HG02943 (cell line): ENCODE measurements at regions not wholly inside any gene's neighbourhood (a gene's known extent, or its start where the extent isn't known, plus 50 kb on each side); places are given as distances from the start of the nearest gene placed in this dataset.

ENCODE experiments used
- ATAC-seq: cut with Tn5 transposase; IDR thresholded peaks from one replicate; pipeline ENCODE4 v1.9.1; 2021; ENCODE audit warnings: mild to moderate bottlenecking, low read depth, moderate library complexity; ENCODE audit not compliant: unreplicated experiment

- no peak for ATAC-seq
Observed at GRCh38 chr16:87000001-87000400, 317.2 kb downstream of the C16orf95 start.

DNA sequence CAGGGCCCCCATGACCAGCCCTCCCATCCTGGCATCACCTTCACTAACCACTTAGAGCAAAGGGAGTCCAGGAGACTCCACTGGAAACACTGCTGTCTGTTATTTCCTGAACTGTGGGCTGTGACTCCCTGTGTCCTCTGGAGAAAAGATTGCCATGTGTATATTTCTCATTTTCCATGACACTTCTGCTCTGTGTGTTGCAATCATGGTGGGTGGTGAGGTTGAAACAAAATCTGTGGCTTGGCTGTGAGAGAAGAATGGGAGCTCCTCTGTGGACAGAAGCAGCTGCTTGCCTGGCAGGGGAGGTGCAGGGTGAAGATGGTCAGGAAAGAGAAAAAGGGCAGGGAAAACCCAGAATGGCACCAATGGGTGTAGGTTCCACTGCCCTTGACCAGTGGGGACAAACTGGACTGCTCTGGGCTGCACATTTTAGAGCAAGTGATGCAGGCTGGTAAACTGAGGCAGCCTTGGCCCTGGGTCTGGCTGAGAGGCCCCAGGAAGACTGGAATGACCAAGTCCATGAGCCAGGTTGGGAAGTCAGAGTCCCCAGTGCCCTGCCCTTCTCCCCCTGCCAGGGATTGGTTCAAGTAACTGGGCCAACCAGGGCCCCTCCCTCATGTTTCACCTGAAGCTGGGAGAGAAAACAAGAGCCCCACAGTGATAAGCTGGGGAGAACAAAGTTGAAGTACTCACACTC lies 314.3 kb downstream of the C16orf95 start:
- no peak for ATAC-seq

- ATAC-seq: no peak
Observed at GRCh38 chr16:87003414-87003755, 313.8 kb downstream of the C16orf95 start.

- no peak for ATAC-seq
Observed at GRCh38 chr16:87006021-87006420, 311.2 kb downstream of the C16orf95 start.

DNA sequence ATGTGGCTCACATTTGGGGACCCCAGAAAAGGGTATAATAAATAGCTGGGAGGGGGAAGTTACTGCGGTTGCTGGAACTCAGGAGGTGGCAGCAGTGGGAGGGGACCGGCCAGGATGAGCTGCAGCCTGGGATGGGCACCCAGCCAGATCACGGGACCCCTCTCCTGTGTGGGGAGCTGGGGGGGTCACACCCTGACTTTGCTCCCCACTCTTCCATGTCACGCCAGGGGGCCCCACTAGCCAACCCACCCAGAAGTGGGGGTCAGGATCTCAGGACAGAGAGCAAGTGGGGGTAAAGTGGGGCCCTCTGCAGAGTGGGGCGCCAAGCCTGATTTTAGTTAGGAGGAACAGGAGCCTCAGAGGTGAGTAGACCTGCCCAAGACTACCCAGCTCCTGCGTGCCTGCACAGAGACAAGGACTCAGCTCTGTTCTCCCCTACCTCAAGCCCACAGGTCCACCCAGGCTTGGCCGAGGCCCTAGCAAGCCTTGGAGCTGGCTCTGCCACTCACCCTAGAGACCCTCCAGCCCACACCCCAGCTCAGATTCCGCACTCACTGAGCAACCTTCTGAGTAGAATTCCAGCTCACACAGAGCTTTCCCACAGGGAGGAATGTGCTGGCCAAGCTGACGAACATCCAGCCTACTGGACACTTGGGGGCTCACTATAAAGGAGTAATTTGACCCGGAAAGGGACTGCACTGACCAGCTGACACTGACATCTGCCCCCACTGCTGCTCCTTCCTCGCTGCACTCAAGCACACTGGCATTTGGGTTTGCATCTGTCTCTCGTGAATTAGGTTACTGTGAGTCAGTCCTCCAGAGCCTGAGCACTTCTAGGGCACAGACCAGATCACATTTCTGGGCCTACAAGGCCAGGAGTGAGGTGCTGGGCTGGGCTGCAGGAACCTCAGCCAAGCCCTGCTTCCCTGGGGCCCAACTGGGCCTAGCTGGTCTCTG lies 310.1 kb downstream of the C16orf95 start:
- ATAC-seq: no peak

GRCh38 chr16:87007907-87008306 lies 309.3 kb downstream of the C16orf95 start:
- ATAC-seq: no peak

DNA sequence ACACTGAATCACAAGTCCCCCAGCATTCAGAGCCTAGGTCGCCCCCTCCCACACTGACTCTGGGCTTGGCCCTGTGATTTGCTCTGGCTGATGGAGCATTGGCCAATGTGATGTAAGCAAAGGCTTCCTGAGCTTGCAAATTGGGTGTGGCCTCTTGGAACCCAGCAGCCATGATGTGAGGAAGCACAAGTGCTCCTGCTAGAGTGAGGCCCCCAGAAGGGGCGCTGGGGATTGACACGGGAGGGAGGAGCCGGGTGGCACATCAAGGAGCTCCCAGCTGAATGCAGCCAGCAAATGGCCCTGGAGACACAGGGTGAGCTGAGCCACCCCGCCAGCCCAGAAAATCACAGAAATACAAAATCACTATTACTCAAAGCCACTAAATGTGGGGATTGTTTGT lies 308.5 kb downstream of the C16orf95 start:
- ATAC-seq: no peak

DNA sequence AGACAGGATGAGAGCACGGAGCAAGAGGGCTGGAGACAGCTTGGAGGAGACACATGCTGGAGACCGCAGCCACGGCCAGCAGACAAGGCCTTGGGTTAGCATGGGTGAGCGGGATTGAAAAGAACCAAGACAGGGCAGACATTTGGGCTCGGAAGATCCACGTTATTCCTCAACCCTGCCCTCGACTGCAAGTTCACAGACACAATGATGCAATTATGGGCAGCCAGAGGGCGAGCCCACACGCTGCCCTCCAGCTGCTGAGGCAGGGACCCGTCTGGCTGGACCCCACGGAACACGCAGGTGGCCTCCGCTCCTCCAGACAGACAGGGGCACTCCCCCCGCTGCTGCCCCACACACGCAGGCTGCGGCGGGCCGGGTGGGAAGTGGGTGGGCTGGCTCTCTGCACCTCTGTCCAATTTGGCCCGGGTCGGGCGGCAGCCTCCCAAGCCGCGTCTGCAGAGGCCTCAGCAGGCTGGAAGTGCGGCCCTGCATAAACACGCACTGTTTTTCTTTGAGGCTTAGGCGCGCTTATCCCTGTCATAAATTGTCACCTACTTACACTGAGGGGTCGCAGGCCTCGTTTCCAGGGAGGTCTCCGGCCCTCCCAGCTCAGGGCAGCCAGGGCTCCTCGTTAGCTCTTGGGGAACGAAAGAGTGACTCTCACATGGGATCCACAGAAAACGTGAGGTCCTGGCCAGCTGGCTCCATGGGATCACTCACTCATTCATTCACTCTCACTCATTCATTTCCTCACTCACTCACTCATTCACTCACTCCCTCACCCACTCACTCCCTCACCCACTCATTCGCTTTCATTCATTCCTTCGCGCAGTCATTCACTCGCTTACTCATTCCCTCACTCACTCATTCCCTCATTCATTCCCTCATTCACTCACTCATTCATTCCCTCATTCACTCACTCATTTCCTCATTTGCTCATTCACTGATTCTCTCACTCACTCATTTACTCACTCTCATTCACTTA lies 303.9 kb downstream of the C16orf95 start:
- ATAC-seq: no peak

DNA sequence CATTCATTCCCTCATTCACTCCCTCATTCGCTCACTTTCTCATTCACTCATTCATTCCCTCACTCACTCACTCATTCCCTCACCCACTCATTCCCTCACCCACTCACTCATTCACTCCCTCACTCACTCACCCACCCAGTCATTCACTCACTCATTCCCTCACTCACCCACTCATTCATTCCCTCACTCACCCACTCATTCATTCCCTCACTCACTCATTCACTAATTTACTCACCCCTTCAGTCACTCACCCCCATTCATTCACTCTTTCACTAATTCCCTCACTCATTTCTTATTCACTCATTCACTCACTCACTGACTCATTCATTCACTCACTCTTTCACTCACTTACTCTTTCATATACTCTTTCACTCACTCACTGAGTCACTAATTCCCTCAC lies 303.1 kb downstream of the C16orf95 start:
- no peak for ATAC-seq

- no peak for ATAC-seq
Observed at GRCh38 chr16:87015021-87015420, 302.2 kb downstream of the C16orf95 start.

DNA sequence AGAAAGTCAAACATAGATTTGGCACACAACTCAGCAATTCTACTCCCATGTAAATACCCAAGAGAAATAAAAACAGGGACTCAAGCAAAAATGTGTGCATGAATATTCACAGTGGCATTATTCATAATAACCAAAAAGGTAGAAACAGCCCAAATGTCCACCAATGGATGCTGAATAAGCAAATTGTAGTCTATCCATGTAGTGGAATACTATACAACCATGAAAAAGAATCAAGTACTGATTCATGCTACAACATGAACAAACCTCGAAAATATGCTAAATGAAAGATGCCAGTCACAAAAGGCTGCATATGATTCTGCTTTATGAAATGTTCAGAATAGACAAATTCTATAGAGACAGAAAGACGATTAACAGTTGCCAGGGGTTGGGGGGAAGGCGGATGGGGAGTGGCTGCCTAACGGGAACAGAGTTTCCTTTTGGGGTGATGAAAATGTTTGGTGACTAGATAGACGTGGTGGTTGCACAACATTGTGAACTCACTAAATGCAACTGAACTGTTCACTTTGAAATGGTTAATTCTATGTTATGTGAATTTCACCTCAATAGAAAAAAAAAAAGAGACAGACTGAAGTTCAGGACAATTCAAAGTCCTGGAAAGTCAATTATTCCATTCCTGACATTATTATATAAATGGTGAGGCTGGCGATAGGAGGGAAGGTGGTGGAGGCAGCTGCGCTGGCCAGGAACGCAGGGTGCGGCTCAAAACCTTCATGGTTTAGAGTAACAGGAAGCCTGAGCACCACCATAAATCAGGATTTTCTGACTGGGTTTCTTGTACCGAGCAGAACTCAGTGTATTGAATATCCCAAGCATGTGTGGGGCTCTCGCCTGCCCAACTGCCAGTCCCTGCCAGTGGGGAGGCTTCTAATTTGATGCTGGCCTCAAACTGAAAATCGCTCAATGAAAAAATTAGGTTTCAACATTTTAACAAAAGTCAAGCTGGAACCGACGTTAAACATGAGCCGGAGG lies 300.9 kb downstream of the C16orf95 start:
- ATAC-seq: no peak

DNA sequence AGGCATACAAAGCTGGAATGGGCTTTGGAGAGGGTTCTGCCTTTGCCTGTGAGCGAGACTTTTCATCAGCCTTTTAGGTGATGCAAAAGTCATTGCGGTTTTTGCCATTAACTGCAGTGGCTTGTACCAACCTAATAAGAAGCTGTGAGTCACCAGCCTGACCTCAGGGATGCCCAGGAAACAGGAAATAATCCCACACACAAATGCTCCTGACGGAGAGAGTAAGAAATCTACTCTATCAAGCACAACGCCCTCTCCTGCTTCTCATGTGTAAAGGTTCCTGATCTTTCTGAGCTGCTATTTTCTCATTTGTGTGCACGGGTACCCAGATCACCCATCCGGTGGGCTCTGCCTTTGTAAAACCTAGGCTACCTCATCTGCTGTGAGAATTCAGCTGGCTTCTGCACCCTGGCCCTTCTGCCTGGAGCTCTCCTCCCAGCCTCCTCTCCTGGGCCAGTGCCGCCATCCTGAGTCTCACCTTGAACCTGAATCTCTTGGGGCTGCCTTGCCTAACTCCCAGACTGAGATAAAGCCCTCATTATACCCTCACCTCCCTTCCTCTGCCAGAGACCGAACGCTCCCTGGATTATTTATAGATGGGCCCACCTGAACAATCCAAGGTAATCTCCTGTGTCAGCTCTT lies 299.7 kb downstream of the C16orf95 start:
- ATAC-seq: no peak

GRCh38 chr16:87025676-87026075 lies 291.5 kb downstream of the C16orf95 start:
- no peak for ATAC-seq

DNA sequence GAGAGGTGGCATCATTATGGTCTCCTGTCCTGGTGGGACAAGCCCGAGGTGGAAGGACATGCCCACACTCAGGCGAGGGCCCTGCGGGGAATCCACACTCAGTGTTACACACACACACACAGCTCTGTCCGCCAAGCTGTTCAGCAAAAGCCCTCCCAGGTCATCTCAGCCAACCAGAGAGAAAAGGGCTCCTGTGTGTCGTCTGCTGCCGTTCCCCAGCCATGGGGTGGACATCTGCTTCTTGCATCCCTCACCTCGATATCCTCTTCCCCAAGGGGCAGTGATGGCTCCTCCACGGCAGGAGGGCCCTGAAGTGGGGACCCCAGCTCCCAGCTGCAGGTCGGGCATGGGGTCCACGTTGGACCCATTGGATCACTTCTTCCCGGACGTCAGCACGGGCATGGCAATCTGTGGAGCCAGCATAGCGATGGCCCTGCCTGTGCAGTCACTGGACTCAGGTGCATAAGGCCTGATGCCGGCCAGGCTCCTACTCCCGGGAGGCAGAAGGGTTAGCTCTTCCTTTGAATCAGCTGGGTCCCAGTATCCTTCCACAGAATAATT lies 290.1 kb downstream of the C16orf95 start:
- no peak for ATAC-seq

GRCh38 chr16:87028481-87029320 lies 288.5 kb downstream of the C16orf95 start:
- no peak for ATAC-seq

GRCh38 chr16:87032554-87032953 lies 284.6 kb downstream of the C16orf95 start:
- ATAC-seq: no peak

- no peak for ATAC-seq
Observed at GRCh38 chr16:87033021-87033471, 284.1 kb downstream of the C16orf95 start.
